ENCODE measurements at regions not wholly inside any gene's neighbourhood (a gene's known extent, or its start where the extent isn't known, plus 50 kb on each side); places are given as distances from the start of the nearest gene placed in this dataset.
"Not testable (repeated sequence)": the region's sequence is repeated elsewhere in the genome, so short reads cannot be mapped to it uniquely, and the experiment has no call there.

DNA sequence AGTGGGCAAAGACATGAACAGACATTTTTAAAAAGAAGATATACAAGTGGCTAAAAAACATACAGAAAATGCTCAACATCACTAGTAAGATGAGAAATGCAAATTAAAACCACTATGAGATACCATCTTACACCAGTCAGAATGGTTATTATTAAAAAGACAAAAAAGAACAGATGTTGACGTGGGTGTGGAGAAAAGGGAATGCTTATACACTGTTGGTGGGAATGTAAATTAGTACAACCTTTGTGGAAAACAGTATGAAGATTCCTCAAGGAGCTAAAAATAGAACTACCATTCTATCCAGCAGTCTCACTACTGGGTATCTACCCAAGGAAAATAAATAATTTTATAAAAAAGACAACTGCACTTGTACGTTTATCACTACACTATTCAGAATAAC lies 73.9 kb downstream of the EBNA1BP2 start:
- no peak for TF ChIP-seq CTCF (IDR thresholded peaks at IDR 0.05; ENCODE audit: extremely low read depth, low read depth, low read length)
- no peak overlapping the region for H3K27ac ChIP-seq (ENCODE audit: low read depth, low read length)
- H3K4me2 ChIP-seq (ENCODE audit: insufficient read depth, low read length): no peak overlapping the region
- peaks cover 19% of the 10 kb centered on the region for H3K27me3 ChIP-seq (ENCODE audit: insufficient read depth, low read length)
- H3K4me3 ChIP-seq (ENCODE audit: insufficient read depth, low read length): no peak overlapping the region
- DNase-seq (ENCODE audit: insufficient read length, low spot score, missing footprints): no peak
- no peaks in the 10 kb centered on the region for H3K79me2 ChIP-seq (ENCODE audit: insufficient read depth, low read length)
- H4K20me1 ChIP-seq (ENCODE audit: insufficient read depth, low read length): no peaks in the 10 kb centered on the region
- H3K36me3 ChIP-seq (ENCODE audit: insufficient read depth, low read length): no peaks in the 10 kb centered on the region
- H3K4me1 ChIP-seq (ENCODE audit: insufficient read depth, low read length): no peaks in the 10 kb centered on the region
- H3K9me3 ChIP-seq (ENCODE audit: low read depth, low read length): no peaks in the 10 kb centered on the region
- H2AFZ ChIP-seq (ENCODE audit: low read length): no peak overlapping the region

DNA sequence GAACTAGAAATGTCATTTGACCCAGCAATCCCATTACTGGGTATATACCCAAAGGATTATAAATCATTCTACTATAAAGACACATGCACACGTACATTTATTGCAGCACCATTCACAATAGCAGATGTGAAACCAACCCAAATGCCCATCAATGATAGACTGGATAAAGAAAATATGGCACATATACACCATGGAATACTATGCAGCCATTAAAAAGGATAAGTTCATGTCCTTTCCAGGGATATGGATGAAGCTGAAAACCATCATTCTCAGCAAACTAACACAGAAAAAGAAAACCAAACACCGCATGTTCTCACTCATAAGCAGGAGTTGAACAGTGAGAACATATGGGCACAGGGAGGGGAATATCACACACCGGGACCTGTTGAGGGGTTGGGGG lies 75.6 kb downstream of the EBNA1BP2 start:
- H4K20me1 ChIP-seq (ENCODE audit: insufficient read depth, low read length); H3K79me2 ChIP-seq (ENCODE audit: insufficient read depth, low read length); H3K27ac ChIP-seq (ENCODE audit: low read depth, low read length); H3K4me3 ChIP-seq (ENCODE audit: insufficient read depth, low read length); H3K36me3 ChIP-seq (ENCODE audit: insufficient read depth, low read length); H3K4me1 ChIP-seq (ENCODE audit: insufficient read depth, low read length); DNase-seq (ENCODE audit: insufficient read length, low spot score, missing footprints); H2AFZ ChIP-seq (ENCODE audit: low read length); H3K9me3 ChIP-seq (ENCODE audit: low read depth, low read length); H3K4me2 ChIP-seq (ENCODE audit: insufficient read depth, low read length): not testable (repeated sequence)
- peaks cover 23% of the 10 kb centered on the region for H3K27me3 ChIP-seq (ENCODE audit: insufficient read depth, low read length)

GRCh38 chr1:43090812-43091211 lies 81.3 kb downstream of the EBNA1BP2 start:
- H3K4me3 ChIP-seq (ENCODE audit: insufficient read depth, low read length); H3K4me2 ChIP-seq (ENCODE audit: insufficient read depth, low read length); H3K9me3 ChIP-seq (ENCODE audit: low read depth, low read length); H2AFZ ChIP-seq (ENCODE audit: low read length); H3K27ac ChIP-seq (ENCODE audit: low read depth, low read length); DNase-seq (ENCODE audit: insufficient read length, low spot score, missing footprints); H3K4me1 ChIP-seq (ENCODE audit: insufficient read depth, low read length); H3K27me3 ChIP-seq (ENCODE audit: insufficient read depth, low read length); H4K20me1 ChIP-seq (ENCODE audit: insufficient read depth, low read length); H3K36me3 ChIP-seq (ENCODE audit: insufficient read depth, low read length); H3K79me2 ChIP-seq (ENCODE audit: insufficient read depth, low read length): not testable (repeated sequence)

DNA sequence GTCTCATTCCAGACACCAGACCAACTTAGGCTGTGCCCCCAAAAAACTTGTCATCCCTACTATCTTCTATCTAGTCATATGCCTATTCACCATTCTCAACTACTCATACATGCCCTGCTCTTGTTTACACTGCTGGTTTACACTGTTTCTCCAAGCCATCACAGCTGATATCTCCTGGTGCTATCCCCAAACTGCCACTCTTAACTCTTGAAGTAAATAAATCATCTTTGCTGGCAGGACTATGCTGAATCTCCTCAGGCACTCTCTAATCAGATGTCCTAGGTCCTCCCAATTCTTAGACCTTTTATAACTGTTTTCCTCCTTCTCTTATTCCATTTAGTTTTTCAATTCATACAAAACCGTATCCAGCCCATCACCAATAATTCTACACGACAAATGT lies 81.9 kb downstream of the EBNA1BP2 start:
- H2AFZ ChIP-seq (ENCODE audit: low read length); H3K9me3 ChIP-seq (ENCODE audit: low read depth, low read length); H3K36me3 ChIP-seq (ENCODE audit: insufficient read depth, low read length); DNase-seq (ENCODE audit: insufficient read length, low spot score, missing footprints); H3K4me1 ChIP-seq (ENCODE audit: insufficient read depth, low read length); H3K27ac ChIP-seq (ENCODE audit: low read depth, low read length); H4K20me1 ChIP-seq (ENCODE audit: insufficient read depth, low read length); H3K4me2 ChIP-seq (ENCODE audit: insufficient read depth, low read length); H3K27me3 ChIP-seq (ENCODE audit: insufficient read depth, low read length); H3K79me2 ChIP-seq (ENCODE audit: insufficient read depth, low read length); H3K4me3 ChIP-seq (ENCODE audit: insufficient read depth, low read length): not testable (repeated sequence)

- no peak overlapping the region for H3K4me2 ChIP-seq (ENCODE audit: insufficient read depth, low read length)
- no peak for TF ChIP-seq CTCF (IDR thresholded peaks at IDR 0.05; ENCODE audit: extremely low read depth, low read depth, low read length)
- DNase-seq (ENCODE audit: insufficient read length, low spot score, missing footprints): no peak
Observed at GRCh38 chr1:43083375-43083891, 88.7 kb downstream of the EBNA1BP2 start.

More at GRCh38 chr1:43083375-43083891, 88.7 kb downstream of the EBNA1BP2 start:
- H3K27ac ChIP-seq (ENCODE audit: low read depth, low read length): no peak overlapping the region
- no peak overlapping the region for H3K4me3 ChIP-seq (ENCODE audit: insufficient read depth, low read length)
- H2AFZ ChIP-seq (ENCODE audit: low read length): no peak overlapping the region
- no peaks in the 10 kb centered on the region for H4K20me1 ChIP-seq (ENCODE audit: insufficient read depth, low read length)
- no peaks in the 10 kb centered on the region for H3K27me3 ChIP-seq (ENCODE audit: insufficient read depth, low read length)
- H3K9me3 ChIP-seq (ENCODE audit: low read depth, low read length): no peaks in the 10 kb centered on the region
- H3K36me3 ChIP-seq (ENCODE audit: insufficient read depth, low read length): no peaks in the 10 kb centered on the region
- no peaks in the 10 kb centered on the region for H3K79me2 ChIP-seq (ENCODE audit: insufficient read depth, low read length)
- H3K4me1 ChIP-seq (ENCODE audit: insufficient read depth, low read length): no peaks in the 10 kb centered on the region
